NCI-H2227 treated with DMSO at 0.1 percent for 48 hours (cell line): ENCODE measurements at regions not wholly inside any gene's neighbourhood (a gene's known extent, or its start where the extent isn't known, plus 50 kb on each side); places are given as distances from the start of the nearest gene placed in this dataset.

Experiments used
- DNase-seq: peaks from one replicate; lab custom pipeline; 2025; lab: John Stamatoyannopoulos, UW

GRCh38 chr18:77448046-77448445, 198.4 kb downstream of the GALR1 start:
- DNase-seq, result no peak

DNA sequence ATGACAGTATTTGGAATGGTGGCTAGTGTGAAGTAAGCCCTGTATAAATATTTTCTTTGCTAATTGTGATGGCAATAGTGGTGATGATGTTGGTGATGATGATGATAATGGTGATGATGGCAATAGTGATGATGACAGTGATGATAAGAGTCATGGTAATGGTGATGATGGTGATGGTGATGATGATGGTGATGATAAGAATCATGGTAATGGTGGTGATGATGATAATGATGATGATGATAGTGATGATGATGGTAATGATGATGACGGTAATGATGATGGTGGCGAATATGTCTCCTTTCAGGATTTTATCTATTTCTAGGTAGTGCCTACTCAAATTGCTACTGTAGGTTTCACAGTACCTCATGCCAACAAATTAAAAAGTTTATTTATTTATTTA, 205.4 kb downstream of the GALR1 start:
- DNase-seq, result no peak

DNA sequence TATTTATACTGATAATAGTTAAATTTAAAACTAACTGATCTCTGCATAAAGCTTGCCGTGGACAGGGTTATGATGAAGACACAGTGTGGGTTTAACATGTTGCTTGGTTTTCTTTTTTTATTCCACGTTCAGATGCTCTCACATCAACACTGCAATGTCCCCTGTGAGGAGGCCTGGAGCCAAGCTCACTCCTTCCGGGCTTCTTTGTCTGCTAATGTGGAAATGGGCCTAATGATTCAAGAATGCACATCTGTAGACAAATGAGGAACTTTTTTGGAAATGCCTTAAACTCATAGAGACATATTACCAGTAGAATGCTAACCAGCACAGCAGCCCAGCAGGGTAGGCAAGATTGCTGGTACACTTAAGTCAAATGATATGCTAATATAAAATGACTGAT, 208.0 kb downstream of the GALR1 start:
- DNase-seq, result no peak

- no peak for DNase-seq
Measured at GRCh38 chr18:77461062-77461688, 211.5 kb downstream of the GALR1 start.

DNA sequence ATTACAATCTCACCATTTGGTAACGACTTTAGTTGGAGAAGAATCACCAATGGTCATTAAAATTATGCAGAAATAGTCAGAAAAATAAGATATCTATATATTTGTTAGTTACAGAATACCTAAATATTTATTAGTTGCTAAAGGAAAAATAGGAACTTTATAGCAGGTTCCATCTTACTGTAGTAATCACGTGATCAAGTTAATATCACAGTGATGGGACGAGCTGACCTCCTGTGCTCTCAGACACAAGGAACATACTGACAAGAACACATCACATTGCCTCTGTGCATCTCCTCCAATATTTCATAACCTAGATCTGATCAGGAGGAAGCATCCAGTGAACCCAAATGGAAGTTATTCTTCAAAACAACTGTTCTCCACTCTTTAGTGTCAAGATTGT, 215.3 kb downstream of the GALR1 start:
- no peak for DNase-seq

- no peak for DNase-seq
Measured at GRCh38 chr18:77466890-77467289, 217.2 kb downstream of the GALR1 start.

DNA sequence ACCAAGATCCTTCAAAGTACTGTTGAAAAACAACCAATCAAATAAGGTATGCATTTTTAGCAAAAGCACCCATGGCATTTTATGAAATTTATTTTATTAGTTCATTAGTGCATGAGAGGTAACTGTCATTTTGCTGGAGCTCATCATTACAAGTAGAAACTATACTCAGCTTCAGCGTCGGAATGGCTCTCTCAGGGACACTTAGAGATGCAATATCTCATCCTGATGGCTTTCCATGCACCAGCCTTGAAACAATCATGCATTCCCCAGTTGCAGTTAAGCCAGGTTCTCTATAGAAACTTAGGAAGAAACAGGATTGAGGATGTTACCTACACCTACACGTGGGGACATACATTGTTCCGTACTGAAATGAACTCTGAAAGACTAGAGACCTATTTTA, 219.5 kb downstream of the GALR1 start:
- no peak for DNase-seq

DNA sequence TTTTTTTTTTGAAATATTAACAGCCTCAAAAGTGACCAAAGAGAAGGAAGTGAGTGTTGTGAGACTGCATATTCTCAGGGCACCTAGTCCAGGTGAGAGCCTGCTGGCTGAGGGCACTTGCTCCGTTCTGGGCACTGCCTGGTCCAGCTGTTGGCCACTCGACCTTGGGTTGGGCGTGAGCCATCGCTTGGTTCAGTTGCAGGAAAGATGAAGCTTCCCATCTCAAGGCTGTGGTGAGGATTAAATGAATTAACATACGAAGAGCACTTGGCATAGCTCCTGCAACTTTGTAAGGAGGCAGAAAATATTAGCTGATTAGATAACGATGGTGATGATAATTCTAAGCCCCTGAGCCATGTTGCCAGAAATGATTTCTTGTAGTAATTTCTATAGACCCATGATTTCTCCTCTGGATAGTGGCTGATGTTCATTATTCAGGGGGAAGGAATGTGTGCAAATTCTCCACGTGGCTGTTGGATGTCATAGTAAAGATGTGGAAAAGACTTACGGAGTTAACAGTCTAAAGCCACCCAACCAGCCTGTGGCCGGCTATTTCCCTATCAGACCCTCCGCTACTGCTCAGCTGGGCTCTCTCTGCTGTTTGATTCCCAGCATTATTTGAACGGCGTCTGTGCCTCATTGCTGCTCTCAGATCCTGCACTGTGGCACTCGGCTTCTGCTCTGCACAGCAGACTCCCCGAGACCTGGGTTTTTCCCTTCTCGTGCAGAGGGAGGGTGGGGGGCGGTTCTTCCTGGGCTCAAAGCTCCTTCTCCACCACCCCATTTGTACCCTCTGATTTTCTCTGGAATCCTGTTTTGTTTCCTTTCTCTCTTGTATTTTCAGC, 221.1 kb downstream of the GALR1 start:
- no peak for DNase-seq

GRCh38 chr18:77472509-77472908, 222.9 kb downstream of the GALR1 start:
- DNase-seq, result no peak

DNA sequence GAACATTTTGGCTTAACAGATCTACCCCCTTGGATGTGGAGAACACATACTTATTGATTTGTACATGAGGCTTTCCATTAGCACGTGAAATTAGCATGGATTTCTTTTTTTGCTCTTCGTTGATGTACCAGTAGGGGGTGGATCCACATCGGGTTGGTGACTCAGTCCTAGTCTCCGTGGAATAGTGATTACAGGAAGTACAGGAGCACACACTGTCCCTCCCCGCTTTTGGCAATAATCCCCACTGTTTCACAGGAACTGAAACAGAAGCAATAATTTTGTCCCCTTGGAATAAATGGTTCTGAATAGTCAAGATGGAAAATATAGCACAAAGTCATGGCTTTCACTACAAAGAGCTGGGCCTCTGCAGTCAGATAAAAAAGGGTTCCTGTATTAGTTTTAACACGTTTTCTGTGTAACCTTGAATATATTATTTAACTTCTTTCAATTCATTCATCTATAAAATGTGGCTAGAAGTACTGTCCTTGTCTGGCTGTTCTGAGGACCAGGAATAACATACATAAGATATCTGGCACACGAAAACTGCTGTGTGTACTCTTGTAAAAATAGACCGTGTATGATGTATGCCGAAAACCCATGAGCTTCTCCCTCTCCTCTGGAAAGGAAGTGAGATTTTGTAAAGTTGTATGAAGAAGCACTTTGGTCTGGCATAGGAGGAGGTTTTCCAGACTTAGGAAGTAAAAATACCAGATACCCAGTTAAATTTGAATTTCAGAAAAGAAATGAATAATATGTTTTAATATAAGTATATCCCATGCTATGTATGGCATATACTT, 229.2 kb downstream of the GALR1 start:
- peak; percentile 45 for DNase-seq

DNA sequence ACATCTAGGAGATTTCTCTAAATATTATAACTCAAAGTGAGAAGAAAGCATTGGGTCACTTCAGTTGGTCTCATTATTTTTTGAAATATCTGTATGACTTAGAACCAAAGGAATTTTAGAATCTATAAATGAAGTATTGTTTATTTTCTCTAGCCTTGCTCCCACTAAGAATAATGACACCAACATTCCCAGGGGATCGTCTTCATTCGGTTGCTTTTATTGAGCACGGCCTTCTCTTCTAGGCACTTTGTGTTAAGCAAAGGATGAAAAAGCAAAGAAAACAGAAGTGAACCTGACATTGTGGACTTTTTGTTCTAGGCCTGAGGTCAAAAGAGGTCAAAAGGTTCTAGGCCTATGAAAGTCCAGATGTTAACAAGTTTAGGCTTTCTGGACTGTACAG, 231.9 kb downstream of the GALR1 start:
- DNase-seq, result no peak

GRCh38 chr18:77482190-77483085, 232.8 kb downstream of the GALR1 start:
- peak; percentile 67 for DNase-seq

DNA sequence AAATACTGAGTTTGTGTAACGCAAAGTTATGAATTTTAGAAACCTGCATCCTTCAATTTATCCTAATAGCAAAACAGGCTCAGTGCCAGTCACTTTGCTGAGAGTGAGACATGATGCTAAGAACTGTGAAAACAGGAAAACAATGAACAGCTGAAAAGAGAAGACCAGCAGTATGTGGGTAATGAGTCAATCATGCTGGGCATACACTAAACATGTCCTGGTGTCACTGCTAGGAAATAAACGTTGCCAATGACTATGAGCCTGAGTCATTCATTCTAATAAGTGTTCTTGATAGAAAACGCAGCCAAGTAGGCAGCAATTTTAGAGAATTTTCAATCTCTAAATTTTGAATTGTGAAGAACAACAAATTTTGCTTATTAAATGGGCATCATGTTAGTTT, 237.3 kb downstream of the GALR1 start:
- DNase-seq, result no peak

DNA sequence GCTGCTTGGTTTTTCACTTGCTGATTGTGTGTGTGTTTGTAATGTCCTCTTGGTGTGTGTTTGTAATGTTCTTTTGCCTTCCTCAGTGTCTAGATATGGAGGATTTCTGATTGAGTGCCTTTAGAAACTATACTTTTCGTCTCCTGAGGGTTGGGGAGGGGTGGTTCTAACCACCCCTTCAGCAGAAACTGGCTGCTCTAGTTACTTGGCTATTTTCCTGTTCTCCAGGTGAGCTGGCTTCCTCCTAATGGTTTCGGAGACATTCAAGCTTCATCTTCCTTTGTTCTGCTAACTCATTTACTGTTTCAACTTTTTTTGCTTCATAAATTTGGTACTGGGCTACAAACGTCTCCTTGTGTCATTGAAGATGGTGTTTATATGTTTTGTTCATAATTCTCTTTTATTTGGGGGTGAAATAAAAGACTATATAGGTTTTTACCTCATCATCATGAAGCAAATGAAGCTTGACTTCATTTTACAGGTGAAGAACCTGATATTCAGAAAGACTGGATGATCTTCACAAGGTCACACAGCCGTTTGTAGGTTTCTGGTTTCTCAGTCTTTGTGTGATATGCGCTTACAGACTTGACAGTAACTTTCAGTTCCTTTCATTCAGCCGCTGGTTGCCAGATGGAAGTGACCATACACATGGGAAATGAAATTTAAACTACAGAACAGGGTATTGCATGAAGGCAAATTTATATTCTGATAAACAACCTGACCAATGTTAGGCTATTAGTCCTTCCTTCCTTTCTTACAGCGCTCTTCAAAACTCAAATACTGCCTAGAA, 238.5 kb downstream of the GALR1 start:
- DNase-seq, result no peak

- no peak for DNase-seq
Measured at GRCh38 chr18:77495079-77495478, 245.4 kb downstream of the GALR1 start.

GRCh38 chr18:77495982-77496690, 246.5 kb downstream of the GALR1 start:
- no peak for DNase-seq

- DNase-seq, result no peak
Measured at GRCh38 chr18:77501266-77501665, 251.6 kb downstream of the GALR1 start.

- no peak for DNase-seq
Measured at GRCh38 chr18:77505499-77505898, 255.9 kb downstream of the GALR1 start.

DNA sequence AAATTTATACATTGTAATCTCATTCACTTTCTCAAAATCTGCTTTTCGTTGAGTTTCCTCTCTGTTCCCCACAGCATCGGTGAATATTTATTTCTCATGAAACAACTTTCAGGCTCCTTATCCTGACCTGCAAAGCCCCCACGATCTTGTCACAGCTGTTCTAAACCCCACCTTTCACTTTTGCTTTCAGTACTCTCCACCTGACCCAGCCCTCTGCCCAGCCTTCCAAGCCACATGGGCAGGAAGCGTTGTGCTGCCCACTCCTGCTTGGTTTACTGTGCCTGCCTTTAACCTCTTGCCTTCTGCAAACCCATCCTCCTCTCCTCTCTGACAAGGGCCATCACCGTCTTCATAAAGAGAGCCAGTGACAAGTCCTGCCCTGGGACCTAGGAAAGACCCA, 262.5 kb downstream of the GALR1 start:
- no peak for DNase-seq

GRCh38 chr18:77517901-77518300, 268.3 kb downstream of the GALR1 start:
- no peak for DNase-seq
